AG10803 (cell line): ENCODE measurements at regions not wholly inside any gene's neighbourhood (a gene's known extent, or its start where the extent isn't known, plus 50 kb on each side); places are given as distances from the start of the nearest gene placed in this dataset.
A peak's percentile ranks its signal among the peaks of the same experiment; 100 is the strongest.

Experiments
- DNase-seq: peaks from one replicate; pipeline ENCODE4 v3.0.0; 2010; ENCODE audit warnings: low read depth
- H3K4me3 ChIP-seq: 2 replicates; pipeline ENCODE4 v1.5.1; 2011; ENCODE audit warnings: mild to moderate bottlenecking, low read length, control low read depth
- TF ChIP-seq, protein P1 (sequence below): conservative IDR thresholded peaks from 2 replicates; pipeline ENCODE4 v1.5.1; 2011; ENCODE audit warnings: mild to moderate bottlenecking, low read length, control low read depth, inconsistent platforms

GRCh38 chr11:92552942-92553341, 328.3 kb downstream of the FAT3 start:
- DNase-seq, result peak; percentile 12
- no peak overlapping the region for H3K4me3 ChIP-seq
- TF ChIP-seq, protein P1, sequence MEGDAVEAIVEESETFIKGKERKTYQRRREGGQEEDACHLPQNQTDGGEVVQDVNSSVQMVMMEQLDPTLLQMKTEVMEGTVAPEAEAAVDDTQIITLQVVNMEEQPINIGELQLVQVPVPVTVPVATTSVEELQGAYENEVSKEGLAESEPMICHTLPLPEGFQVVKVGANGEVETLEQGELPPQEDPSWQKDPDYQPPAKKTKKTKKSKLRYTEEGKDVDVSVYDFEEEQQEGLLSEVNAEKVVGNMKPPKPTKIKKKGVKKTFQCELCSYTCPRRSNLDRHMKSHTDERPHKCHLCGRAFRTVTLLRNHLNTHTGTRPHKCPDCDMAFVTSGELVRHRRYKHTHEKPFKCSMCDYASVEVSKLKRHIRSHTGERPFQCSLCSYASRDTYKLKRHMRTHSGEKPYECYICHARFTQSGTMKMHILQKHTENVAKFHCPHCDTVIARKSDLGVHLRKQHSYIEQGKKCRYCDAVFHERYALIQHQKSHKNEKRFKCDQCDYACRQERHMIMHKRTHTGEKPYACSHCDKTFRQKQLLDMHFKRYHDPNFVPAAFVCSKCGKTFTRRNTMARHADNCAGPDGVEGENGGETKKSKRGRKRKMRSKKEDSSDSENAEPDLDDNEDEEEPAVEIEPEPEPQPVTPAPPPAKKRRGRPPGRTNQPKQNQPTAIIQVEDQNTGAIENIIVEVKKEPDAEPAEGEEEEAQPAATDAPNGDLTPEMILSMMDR, result peak; percentile 52

GRCh38 chr11:92554688-92555087, 330.1 kb downstream of the FAT3 start:
- no peak for DNase-seq
- TF ChIP-seq, protein P1, result no peak
- H3K4me3 ChIP-seq, result no peak overlapping the region

DNA sequence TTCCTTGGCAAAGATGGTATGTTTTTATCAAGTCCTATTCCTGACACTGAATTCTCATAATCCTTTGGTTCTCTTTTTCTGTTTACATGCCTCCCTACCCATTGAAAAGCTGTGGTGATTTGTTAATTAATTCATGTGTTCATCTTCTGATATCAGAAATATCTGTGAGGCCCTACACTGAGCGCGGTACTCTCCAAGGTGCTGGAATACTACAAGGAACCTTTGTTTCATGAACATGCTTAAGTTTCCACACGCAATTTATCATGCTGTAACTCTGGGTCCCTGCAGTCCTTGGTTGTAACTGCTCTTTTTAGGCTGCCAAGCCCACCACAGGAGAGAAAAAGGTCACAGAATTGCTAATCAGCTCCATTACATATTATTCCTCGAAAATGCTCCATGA, 331.8 kb downstream of the FAT3 start:
- H3K4me3 ChIP-seq, result no peak overlapping the region
- DNase-seq, result peak; percentile 11
- TF ChIP-seq, protein P1, result no peak

DNA sequence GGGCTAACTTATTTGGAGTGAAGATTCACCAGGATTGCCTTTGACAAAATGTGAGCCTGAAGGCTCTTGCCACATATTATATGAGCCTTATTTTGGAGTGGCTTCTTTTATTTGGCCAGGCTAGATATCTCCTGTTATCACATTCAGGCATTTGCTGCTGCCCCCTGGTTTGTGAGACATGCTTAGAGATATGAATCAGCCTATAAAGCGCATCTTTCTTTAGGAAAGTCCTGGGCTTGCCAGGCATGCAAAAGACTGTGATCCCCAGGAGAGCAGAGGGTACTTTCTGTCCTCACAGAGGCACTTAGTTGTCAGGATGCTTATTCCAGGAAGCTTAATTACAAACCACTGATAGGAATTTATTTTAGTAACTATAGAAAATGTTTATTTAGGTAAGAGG, 333.3 kb downstream of the FAT3 start:
- TF ChIP-seq, protein P1, result no peak

DNA sequence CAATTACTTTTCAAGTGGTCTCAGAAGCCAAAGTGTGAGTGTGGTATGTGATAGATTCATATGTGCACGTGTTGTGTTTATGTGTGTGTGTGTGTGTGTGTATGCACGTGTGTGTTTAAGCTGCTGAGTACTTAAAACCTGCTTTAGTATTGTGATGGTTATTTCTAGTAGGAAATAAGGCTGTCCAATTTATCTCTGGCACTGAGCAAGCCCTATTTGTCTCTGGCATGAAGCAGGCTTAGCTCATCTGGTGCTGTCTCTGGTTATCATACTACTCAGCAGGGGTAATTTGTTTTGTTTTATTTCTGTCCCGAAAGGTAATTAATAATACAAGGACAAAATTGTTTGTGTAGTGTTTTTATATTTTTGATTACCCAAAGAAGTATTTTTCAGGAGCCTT, 333.7 kb downstream of the FAT3 start:
- TF ChIP-seq, protein P1, result no peak
- H3K4me3 ChIP-seq, result no peak overlapping the region
- no peak for DNase-seq

More for the DNA sequence above, 333.3 kb downstream of the FAT3 start:
- no peak overlapping the region for H3K4me3 ChIP-seq
- no peak for DNase-seq

- no peak overlapping the region for H3K4me3 ChIP-seq
- DNase-seq, result no peak
- TF ChIP-seq, protein P1, result no peak
Measured at GRCh38 chr11:92569726-92570125, 345.1 kb downstream of the FAT3 start.

- no peak overlapping the region for H3K4me3 ChIP-seq
- no peak for DNase-seq
- TF ChIP-seq, protein P1, result no peak
Measured at GRCh38 chr11:92572559-92572958, 347.9 kb downstream of the FAT3 start.
